ENCODE measurements at regions not wholly inside any gene's neighbourhood (a gene's known extent, or its start where the extent isn't known, plus 50 kb on each side); places are given as distances from the start of the nearest gene placed in this dataset.

DNA sequence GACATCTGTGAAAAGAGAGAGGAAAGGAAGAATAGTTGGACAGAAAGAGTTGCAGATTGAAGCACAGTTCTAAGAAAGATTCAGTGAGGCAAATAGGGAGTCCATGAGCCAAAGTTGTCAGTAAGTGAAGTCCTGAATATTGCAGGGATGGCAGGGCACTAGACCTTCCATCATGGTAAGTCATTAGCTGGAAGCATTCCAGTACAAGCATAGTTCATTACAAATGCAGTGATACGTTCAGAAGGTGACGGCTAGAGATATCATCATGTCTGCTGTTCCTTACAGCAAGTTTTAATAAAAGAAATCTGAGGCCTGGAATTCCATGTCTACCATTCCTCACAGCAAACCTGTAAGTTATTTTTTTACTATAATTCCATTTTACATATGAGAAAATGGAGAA is 720.1 kb downstream of the GBE1 start:
- DNase-seq = no peak

DNA sequence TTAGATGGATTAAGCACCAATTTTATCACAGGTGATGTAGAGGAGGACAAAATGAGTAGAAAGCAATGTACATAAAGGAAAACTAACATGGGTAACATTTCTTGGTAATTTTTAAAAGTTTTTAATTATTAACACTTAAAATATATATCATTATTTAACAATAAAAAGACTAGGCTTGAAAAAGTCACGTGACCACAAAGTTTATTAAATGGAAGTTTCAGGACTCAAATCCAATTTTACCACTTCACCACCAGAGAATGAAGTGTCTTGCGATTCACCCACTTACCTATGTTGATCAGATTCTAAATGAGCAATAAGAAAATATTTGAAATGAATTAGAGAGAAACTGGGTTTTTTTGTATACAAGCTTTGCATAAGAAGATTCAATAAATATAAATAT is 721.3 kb downstream of the GBE1 start:
- no peak for DNase-seq

DNA sequence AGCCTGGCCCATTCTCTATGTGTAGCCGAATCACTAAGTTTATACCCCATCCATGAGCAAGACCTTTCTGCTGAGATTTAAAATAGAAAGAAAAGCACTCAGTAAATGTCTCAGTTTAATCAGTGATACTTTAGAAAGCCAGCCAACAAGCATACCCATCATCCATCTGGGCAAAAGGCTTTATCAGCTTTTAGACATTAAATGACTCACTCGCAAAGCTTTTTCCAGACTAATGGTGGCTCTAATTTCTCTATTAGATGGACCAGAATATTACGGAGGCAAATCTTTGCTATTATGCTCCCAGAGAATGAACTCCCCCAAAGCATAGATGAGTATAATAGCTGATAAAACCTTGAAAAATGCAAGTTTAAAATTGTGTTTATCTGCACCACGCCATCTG is 727.8 kb downstream of the GBE1 start:
- DNase-seq = no peak

DNA sequence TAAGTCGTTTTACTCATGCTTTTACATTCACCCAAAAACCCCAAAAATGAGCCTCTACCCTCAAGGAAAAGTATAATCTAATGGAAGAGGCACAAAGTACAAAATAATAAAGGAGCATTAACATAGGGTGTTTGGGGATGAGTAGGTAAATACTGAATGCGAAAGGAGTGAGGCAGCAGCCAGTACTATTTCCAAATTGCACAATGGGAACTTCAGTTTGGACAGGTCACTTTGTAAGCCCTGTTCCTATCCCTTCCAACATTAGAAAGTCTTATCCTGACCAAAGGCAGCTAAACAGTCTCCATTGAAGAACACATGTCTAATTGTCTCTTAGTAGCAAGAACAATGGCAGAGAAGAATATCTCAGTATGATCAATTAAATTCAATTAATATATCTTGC is 728.3 kb downstream of the GBE1 start:
- DNase-seq = no peak

DNA sequence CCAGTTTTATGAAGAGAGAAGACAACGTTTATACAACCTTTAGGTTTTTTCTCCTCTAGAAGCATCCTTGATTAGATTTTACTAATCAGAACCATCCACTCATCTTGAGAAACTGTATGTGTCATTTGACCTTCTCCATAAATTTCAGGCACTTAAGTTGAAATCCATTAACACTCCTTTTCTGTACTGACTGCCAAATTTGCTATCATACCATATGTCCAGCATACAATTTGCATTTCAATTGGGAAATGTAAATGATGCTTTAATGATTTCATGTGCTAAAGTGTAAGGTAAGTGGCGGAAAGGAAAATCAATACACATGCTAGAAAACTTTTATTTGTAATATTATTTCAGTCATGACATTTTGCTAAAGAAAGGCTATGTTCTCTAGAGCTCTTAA is 731.6 kb downstream of the GBE1 start:
- no peak for DNase-seq

DNA sequence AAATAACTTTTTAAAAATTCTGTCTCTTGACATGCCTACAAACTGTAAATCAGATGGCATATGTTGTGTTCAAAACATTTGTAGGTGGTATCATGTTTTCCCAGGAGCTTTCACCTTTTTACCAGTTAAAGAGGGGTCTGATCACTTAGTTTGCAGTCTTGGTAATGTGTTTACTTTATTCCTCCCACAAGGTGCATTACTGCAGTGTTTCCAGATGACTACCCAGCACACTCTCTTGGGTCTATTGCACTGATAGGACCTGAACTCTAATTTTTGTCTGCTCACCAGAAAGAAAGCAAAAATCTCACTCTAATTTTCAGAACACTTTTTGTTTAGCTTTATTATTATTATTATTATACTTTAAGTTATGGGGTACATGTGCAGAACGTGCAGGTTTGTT is 734.1 kb downstream of the GBE1 start:
- no peak for DNase-seq

DNA sequence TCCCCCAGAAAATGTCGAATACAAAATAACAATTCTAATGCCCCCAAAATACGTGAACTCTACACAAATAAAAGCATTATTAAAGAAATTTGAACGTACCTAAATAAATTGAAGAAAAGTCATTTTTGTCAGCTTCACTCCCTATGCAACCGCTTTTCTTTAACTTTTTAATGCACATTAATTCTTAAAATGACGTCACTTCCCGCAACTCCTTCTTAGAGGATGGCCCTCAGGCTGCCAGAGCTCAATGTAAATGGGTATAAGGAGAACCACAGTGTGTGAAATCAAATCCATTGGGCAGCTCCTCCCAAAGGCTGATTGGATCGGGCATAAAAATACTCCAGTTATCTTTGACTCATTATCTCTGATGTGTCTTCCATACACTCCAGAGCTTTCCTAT is 736.9 kb downstream of the GBE1 start:
- no peak for DNase-seq

DNA sequence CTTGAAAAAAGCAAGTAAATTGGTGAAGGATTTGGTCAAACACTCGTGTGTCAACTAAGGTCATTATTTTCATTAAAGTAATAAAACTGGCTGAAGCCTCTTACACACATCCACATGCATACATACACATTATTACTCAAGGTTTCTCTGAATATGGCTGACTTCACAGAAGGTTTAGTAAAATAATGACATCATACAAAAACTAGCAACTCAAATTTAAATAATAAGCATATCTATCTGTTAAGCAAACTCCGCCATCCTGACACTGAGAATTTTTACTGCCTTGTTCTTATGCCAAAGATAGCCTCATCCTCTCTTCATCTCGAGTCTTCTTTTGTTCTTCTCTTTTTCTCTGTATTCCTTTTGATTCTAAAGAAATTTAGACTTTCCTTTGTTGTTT is 739.1 kb downstream of the GBE1 start:
- DNase-seq = no peak

DNA sequence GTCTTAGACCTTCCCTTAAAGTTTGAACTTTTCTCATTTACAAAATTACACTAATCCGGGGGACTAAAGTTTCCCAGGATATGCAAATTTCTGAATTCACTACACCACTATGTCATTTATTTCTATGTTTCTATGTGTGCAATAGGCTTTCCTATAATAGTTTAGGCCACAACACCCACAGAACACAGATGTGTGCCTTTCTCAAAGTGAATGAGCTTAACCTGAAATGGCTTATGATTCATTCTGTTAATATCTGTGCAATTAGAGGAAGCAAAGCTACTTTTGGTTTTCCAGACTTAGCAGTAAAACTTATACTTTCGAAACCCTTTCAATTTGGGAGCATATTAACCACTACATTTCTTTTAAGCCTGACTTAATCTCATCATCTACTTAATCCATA is 748.1 kb downstream of the GBE1 start:
- no peak for DNase-seq

DNA sequence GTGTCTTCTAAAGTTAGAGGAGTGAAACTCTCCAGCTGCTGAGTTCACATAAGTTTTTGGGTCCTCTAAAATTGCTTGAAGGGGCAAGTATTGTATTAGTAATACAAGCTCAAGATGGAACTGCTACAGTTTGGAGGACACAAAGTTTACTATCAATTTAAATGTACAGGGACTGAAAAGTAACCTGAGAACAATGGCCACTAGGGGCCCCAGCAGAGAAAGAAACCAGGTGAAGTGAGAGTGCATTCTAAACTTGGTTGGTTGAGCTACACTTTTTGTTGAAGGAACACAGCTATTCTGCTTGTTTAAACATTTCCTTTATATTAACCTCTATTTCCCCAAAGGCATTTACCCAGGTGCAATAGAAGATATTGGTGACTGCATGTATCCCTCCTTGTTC is 755.5 kb downstream of the GBE1 start:
- no peak for DNase-seq

DNA sequence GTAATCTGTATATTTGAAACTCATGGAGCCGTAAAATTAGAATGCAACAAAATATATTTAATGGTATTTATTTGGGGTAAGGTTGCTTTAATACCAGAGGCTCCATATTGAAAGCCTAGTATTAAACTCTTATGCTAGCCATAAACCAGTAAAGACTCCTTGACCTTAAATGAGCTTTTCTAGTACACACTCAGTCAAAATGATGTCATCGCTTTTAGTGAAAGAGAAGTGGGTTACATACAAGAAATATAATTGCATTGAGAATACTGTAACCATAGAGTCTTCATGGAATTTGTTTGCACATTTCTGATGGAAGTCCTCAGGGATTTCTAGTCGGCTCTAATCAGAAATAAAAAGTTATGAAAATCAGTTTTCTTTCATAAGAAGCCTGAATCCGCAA is 757.6 kb downstream of the GBE1 start:
- no peak for DNase-seq

DNA sequence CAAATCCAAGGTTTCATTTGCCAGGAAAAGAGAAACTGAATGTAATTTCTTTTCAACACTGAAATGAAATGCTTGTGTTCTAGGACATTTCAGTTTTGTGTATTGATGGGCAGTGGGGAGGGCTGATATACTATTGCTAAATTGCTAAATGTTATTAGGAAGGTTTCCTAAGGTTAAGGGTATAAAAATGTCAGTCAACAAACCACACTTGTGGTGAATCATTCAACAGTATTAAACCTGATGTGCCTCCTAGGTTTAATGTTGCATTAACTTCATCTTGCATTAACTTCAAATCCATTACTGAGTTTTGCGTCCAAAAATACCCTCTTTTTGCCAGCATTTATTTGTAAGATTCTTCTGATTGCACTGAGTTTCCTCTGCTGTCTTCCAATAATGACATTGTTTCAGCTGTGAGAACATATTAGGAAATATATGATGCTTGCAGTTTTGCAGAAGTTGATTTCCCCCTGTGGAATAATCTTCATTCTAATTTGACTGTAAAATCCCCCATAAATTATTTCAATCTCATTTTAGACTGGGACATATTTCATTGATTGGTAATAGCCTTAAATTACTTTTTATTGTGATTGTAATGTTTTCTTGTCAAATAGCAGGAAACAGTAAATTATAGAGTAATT is 758.3 kb downstream of the GBE1 start:
- no peak for DNase-seq

DNA sequence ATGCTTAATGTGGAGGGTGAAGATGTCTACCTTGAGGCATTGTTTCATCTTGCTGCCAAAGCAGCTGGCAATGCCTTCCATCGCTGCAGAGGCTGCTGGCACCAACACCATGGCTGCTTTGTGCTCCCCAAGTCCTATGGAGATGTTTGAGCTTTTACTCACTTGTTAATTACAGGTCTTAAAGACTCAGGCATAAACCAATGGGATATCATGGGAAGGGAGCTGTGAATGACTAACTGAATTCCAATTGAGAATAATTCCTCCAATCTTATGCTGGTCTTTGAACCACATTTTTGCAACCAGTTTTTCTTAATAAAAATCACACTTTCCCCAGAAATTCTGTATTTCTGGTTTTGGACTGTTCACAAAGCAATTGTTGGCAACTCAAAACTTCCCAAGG is 762.0 kb downstream of the GBE1 start:
- no peak for DNase-seq

DNA sequence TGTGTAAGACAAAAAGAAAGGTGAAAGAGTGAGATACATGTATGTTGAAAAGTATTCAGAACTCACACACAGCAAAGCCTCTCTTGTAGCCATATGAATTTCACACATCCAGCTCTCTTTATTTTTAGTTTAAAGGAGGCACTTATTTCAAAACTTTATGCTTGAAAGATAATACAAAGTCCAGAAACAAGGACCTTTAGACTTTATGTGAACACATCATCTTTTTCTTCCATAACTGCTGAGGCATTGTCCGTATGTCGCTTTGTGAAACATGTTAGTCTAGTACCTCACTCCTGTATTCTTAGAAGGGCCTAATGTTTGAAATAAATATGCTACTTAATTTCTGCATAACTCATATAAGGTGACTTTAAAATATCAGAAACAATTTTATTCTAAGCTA is 763.4 kb downstream of the GBE1 start:
- DNase-seq = no peak

DNA sequence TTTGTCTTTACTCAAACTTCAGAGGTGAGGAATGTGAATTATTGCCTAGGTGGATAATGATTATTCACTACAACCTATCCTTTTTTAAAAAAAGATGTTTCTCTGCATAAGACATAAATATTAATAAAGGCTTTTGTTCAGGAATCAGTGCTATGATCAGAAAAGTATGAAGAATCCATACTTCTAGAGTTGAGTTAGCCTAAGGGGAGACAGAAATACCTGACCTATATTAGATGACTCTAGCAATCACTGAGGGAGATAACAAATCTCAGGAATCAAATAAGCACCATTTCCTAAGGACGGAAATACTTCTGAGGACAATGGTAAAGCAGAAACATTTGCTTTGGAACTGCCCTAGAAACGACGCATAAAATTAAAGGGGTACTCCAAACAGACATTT is 763.8 kb downstream of the GBE1 start:
- DNase-seq = no peak

DNA sequence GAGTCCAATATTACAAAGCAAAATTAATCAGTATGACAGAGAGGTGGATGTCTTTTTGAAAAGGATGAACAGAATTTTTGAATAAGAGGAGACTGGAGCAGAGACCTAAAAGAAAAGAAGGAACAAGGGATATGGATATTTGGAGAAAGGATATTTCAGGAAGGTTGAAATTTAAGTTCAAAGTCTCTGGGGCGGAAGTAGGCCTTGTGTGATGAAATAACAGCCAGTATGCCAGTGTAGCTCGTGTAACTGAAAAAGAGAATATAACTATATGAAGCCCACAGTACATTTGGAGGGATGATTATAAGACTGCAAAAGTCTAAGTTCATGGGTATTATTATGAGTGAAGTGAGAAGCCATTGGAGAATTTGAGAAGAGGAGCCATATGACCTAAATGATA is 766.7 kb downstream of the GBE1 start:
- DNase-seq = no peak

DNA sequence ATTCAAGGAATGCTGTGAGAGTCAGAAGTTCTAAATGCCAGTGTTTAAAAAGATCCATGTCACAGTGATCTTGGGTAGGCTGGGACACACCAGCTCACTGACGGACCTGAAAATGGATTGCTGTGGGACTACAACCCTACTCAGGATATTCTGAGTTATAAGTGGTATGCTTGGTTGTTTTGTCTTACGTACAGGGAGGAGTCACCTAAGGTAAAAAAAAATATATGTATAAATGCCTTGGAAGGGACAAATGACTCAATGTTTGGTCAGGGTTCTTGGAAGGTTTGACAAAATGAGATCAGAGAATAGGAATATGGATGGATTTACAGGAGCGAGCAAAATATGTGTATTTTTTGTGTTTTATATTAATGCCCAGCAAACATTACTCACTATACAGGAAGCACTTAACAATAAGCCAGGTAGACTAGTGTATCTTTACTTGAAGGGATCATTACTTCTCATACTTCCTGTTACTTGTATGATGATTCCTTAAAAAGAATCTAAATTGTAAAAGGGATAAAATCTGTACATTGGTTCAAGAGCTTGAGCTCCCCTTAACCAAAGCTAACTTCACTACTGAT is 767.3 kb downstream of the GBE1 start:
- DNase-seq = no peak

DNA sequence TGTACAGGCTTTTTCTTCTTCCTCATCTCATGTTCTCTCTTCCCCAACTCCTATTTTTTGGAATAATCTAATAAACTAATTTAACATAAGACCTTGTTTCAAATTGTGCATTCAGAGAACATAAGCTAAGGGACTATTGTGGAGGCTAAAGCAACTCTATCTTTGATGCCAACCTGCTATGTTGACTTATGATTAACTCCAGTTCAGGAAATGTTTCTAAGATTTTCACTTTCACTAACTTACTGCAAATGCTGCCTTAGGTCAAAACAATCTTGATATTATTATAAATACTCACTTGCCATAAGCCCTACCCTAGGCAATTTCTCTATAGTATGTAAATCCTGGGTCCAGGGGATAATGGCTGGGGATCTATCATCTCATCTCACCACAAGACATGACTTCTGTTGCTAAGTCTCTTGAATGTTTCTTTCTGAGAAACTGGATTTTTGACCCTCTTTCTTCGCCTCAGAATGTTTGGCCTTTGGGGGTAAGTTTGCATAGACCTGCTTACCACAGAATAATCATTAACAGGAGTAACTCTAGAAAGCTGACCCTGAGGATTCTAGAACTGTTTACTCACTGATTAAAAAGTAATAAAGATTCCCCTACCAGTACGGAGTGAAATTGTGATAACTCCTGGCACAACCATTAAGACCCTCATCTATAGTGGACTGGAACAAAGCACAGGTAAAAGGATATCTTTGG is 768.1 kb downstream of the GBE1 start:
- no peak for DNase-seq

DNA sequence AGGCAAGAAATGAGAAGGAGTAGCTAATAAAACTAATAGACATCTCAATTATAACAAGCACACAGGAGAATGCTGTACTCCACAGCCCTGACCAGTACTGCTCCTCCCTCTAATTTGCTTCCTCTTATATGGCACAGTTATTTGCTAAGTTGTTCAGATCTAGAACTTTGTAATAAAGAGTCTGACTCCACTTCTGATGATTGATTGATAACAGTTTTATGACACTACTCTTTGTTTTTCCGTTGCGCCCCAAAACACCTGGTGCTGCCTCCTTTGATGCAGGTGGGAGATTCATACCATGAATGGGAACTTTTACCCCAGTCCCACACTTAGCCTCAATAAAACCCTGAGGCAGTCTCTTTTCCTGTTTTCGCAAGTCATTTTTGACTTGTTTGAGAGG is 777.7 kb downstream of the GBE1 start:
- DNase-seq = no peak

DNA sequence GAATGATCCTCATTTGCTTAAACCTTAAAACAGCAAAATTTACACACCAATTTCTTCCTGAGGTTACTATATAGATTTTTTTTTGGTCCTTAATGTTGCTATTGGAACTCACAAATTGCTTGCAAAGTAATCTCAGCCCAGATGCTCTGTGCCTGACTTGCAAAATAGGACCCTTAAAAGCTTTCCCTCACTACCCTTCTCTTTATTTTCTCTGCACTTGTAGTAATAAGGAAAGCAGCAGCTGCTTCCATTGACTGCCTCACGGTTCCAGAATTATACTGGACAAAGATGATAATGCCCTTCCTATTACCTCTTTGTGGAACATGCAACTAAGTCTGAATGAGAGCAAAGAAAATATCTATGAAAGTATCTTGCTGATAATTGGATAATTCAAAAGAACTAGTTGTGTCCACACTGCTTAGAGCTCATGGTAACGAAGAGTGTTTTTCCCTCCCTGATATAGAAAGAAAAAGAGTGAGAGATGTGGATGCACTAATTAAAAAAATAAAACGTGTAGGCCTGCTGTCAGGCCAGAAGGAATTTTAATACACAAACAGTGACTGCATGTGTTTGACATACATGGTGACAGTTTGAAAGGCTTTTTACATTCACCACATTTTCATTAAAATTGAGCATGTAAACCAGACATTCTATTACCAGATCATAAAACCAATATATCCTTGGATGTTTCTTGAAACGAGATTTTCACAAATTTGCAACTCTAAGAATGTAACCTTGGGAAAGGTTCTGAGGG is 783.1 kb downstream of the GBE1 start:
- no peak for DNase-seq

DNA sequence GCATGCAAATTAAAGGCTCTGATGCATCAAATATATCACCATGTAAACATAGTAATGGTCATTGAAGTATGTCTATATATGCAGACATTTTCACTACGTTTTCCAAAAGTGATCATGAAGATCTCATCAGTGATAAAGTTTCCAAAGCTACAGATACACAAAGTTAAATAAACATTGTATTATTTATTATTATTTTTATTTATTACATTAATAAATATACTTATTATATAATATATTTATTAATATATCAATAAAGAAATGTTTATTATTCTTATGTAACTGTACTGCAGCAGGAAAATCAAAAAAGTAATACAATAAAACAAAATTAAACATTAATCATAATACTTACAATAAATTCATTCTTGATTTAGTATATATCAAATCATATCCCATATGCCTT is 791.2 kb downstream of the GBE1 start:
- no peak for DNase-seq

DNA sequence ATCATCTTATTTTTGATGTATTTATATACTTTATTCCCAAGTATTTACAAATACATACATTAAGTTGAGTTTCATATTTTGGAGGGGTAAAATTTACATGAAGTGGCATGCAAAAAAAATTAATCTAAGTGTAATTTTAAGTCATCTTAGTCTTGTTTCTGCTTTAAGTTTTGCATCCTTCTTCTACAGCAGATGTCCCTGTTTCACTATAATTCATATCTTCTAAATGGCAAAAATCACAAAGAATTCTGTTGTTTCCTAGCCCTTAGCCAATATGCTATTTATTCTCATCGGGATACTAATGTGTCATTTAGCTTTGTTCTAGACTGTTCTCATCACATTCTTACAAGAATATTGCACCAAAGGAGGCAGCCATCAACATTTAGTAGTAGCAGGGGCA is 831.9 kb downstream of the GBE1 start:
- no peak for DNase-seq

DNA sequence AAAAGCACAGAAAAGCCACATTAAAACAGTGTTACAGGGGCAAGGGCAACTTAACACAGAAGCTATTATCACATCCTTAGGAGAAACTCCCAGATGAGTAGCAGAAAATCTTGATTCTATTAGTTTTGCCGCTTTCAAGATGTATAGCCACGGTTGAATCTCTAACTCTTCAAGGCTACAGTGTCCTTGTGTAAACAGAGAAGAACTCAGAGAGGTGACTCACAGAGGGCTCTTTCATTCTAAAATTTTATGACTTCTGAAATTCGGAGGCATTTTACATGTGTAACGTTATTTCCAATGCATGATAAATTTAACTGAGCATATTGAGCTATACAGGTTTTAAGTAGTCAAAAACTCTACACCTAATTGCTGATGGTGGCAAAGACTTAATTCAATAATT is 846.6 kb downstream of the GBE1 start:
- no peak for DNase-seq

DNA sequence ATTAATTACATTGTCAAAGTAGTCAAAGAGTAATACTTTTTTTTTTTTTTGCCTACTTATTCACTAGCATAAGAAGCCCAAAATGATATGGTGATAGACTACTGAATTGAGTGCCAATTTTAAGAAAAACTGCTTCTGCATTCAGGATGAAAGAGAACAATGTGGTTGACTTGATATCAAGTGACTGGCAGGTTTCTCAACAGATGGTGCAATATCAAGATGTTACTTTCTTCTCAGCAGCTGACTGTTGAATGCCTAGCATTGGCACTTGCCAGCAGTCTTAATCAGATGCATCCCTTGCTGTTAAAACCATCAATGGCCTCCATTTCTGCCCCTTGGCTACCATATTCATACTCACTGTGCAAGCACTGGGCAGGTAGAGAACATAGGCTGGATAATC is 863.2 kb downstream of the GBE1 start:
- DNase-seq = no peak
